ENCODE measurements at regions not wholly inside any gene's neighbourhood (a gene's known extent, or its start where the extent isn't known, plus 50 kb on each side); places are given as distances from the start of the nearest gene placed in this dataset.

GRCh38 chr5:105940181-105940580 is 1730.6 kb downstream of the EFNA5 start:
- no peaks in the 10 kb centered on the region for H3K27me3 ChIP-seq (ENCODE audit: control insufficient read depth in 3 of 3, insufficient read depth in 3 of 3, low read length in 3 of 3)
- H3K4me1 ChIP-seq (ENCODE audit: control insufficient read depth in 3 of 3, insufficient read depth in 3 of 3, low read length in 3 of 3) = peaks cover 0 to 3% (median 0%) of the 10 kb centered on the region in 3 donors
- no peaks in the 10 kb centered on the region for H3K36me3 ChIP-seq (ENCODE audit: control insufficient read depth in 3 of 3, insufficient read depth in 3 of 3, low read length in 3 of 3)
- H3K9me3 ChIP-seq (ENCODE audit: control insufficient read depth in 3 of 3, low read length in 3 of 3) = peaks cover 0 to 2% (median 0%) of the 10 kb centered on the region in 3 donors
- H3K4me3 ChIP-seq (ENCODE audit: low read length in 3 of 3) = no peak overlapping the region
- H3K9ac ChIP-seq (ENCODE audit: low read depth in 1 of 3, low read length in 3 of 3) = no peak overlapping the region
- no peak overlapping the region for H3K27ac ChIP-seq (ENCODE audit: low read depth, low read length)

- peaks cover 0 to 2% (median 0%) of the 10 kb centered on the region in 3 donors for H3K9me3 ChIP-seq (ENCODE audit: control insufficient read depth in 3 of 3, low read length in 3 of 3)
- H3K4me1 ChIP-seq (ENCODE audit: control insufficient read depth in 3 of 3, insufficient read depth in 3 of 3, low read length in 3 of 3) = no peaks in the 10 kb centered on the region
- no peak overlapping the region for H3K4me3 ChIP-seq (ENCODE audit: low read length in 3 of 3)
- H3K9ac ChIP-seq (ENCODE audit: low read depth in 1 of 3, low read length in 3 of 3) = no peak overlapping the region
- no peaks in the 10 kb centered on the region for H3K36me3 ChIP-seq (ENCODE audit: control insufficient read depth in 3 of 3, insufficient read depth in 3 of 3, low read length in 3 of 3)
- H3K27me3 ChIP-seq (ENCODE audit: control insufficient read depth in 3 of 3, insufficient read depth in 3 of 3, low read length in 3 of 3) = no peaks in the 10 kb centered on the region
- no peak overlapping the region for H3K27ac ChIP-seq (ENCODE audit: low read depth, low read length)
These were observed 1736.6 kb downstream of the EFNA5 start for GRCh38 chr5:105934171-105934570.

GRCh38 chr5:105931881-105932421 is 1738.8 kb downstream of the EFNA5 start:
- Histone ChIP-seq H3K9me3 (ENCODE audit: control insufficient read depth in 3 of 3, low read length in 3 of 3) (no peaks in the 10 kb centered on the region), H3K27me3 (ENCODE audit: control insufficient read depth in 3 of 3, insufficient read depth in 3 of 3, low read length in 3 of 3) (no peaks in the 10 kb centered on the region), H3K4me3 (ENCODE audit: low read length in 3 of 3) (no peak overlapping the region), H3K27ac (ENCODE audit: low read depth, low read length) (no peak overlapping the region), H3K4me1 (ENCODE audit: control insufficient read depth in 3 of 3, insufficient read depth in 3 of 3, low read length in 3 of 3) (no peaks in the 10 kb centered on the region), H3K36me3 (ENCODE audit: control insufficient read depth in 3 of 3, insufficient read depth in 3 of 3, low read length in 3 of 3) (no peaks in the 10 kb centered on the region), H3K9ac (ENCODE audit: low read depth in 1 of 3, low read length in 3 of 3) (no peak overlapping the region)

GRCh38 chr5:105929858-105930257 is 1740.9 kb downstream of the EFNA5 start:
- Histone ChIP-seq H3K4me1 (ENCODE audit: control insufficient read depth in 3 of 3, insufficient read depth in 3 of 3, low read length in 3 of 3) (no peaks in the 10 kb centered on the region), H3K4me3 (ENCODE audit: low read length in 3 of 3) (no peak overlapping the region), H3K9ac (ENCODE audit: low read depth in 1 of 3, low read length in 3 of 3) (no peak overlapping the region), H3K27ac (ENCODE audit: low read depth, low read length) (no peak overlapping the region), H3K27me3 (ENCODE audit: control insufficient read depth in 3 of 3, insufficient read depth in 3 of 3, low read length in 3 of 3) (no peaks in the 10 kb centered on the region), H3K36me3 (ENCODE audit: control insufficient read depth in 3 of 3, insufficient read depth in 3 of 3, low read length in 3 of 3) (no peaks in the 10 kb centered on the region), H3K9me3 (ENCODE audit: control insufficient read depth in 3 of 3, low read length in 3 of 3) (no peaks in the 10 kb centered on the region)

GRCh38 chr5:105924366-105924765 is 1746.4 kb downstream of the EFNA5 start:
- H3K27me3 ChIP-seq (ENCODE audit: control insufficient read depth in 3 of 3, insufficient read depth in 3 of 3, low read length in 3 of 3) = no peaks in the 10 kb centered on the region
- H3K27ac ChIP-seq (ENCODE audit: low read depth, low read length) = no peak overlapping the region
- H3K4me1 ChIP-seq (ENCODE audit: control insufficient read depth in 3 of 3, insufficient read depth in 3 of 3, low read length in 3 of 3) = no peaks in the 10 kb centered on the region
- no peaks in the 10 kb centered on the region for H3K36me3 ChIP-seq (ENCODE audit: control insufficient read depth in 3 of 3, insufficient read depth in 3 of 3, low read length in 3 of 3)
- H3K9me3 ChIP-seq (ENCODE audit: control insufficient read depth in 3 of 3, low read length in 3 of 3) = no peaks in the 10 kb centered on the region
- no peak overlapping the region for H3K9ac ChIP-seq (ENCODE audit: low read depth in 1 of 3, low read length in 3 of 3)
- H3K4me3 ChIP-seq (ENCODE audit: low read length in 3 of 3) = no peak overlapping the region

- no peak overlapping the region for H3K4me3 ChIP-seq (ENCODE audit: low read length in 3 of 3)
- no peaks in the 10 kb centered on the region for H3K4me1 ChIP-seq (ENCODE audit: control insufficient read depth in 3 of 3, insufficient read depth in 3 of 3, low read length in 3 of 3)
- no peaks in the 10 kb centered on the region for H3K9me3 ChIP-seq (ENCODE audit: control insufficient read depth in 3 of 3, low read length in 3 of 3)
- H3K9ac ChIP-seq (ENCODE audit: low read depth in 1 of 3, low read length in 3 of 3) = no peak overlapping the region
- no peaks in the 10 kb centered on the region for H3K27me3 ChIP-seq (ENCODE audit: control insufficient read depth in 3 of 3, insufficient read depth in 3 of 3, low read length in 3 of 3)
- H3K27ac ChIP-seq (ENCODE audit: low read depth, low read length) = no peak overlapping the region
- no peaks in the 10 kb centered on the region for H3K36me3 ChIP-seq (ENCODE audit: control insufficient read depth in 3 of 3, insufficient read depth in 3 of 3, low read length in 3 of 3)
These were observed 1748.2 kb downstream of the EFNA5 start for GRCh38 chr5:105922574-105922973.

GRCh38 chr5:105922080-105922479 is 1748.7 kb downstream of the EFNA5 start:
- no peaks in the 10 kb centered on the region for H3K27me3 ChIP-seq (ENCODE audit: control insufficient read depth in 3 of 3, insufficient read depth in 3 of 3, low read length in 3 of 3)
- H3K27ac ChIP-seq (ENCODE audit: low read depth, low read length) = no peak overlapping the region
- no peak overlapping the region for H3K4me3 ChIP-seq (ENCODE audit: low read length in 3 of 3)

GRCh38 chr5:105917189-105917588 is 1753.5 kb downstream of the EFNA5 start:
- H3K4me3 ChIP-seq (ENCODE audit: low read length in 3 of 3) = no peak overlapping the region
- H3K4me1 ChIP-seq (ENCODE audit: control insufficient read depth in 3 of 3, insufficient read depth in 3 of 3, low read length in 3 of 3) = no peaks in the 10 kb centered on the region
- no peak overlapping the region for H3K27ac ChIP-seq (ENCODE audit: low read depth, low read length)
- no peaks in the 10 kb centered on the region for H3K27me3 ChIP-seq (ENCODE audit: control insufficient read depth in 3 of 3, insufficient read depth in 3 of 3, low read length in 3 of 3)
- no peak overlapping the region for H3K9ac ChIP-seq (ENCODE audit: low read depth in 1 of 3, low read length in 3 of 3)
- no peaks in the 10 kb centered on the region for H3K9me3 ChIP-seq (ENCODE audit: control insufficient read depth in 3 of 3, low read length in 3 of 3)
- H3K36me3 ChIP-seq (ENCODE audit: control insufficient read depth in 3 of 3, insufficient read depth in 3 of 3, low read length in 3 of 3) = no peaks in the 10 kb centered on the region

More at GRCh38 chr5:105922080-105922479, 1748.7 kb downstream of the EFNA5 start:
- Histone ChIP-seq H3K9me3 (ENCODE audit: control insufficient read depth in 3 of 3, low read length in 3 of 3) (no peaks in the 10 kb centered on the region), H3K9ac (ENCODE audit: low read depth in 1 of 3, low read length in 3 of 3) (no peak overlapping the region), H3K4me1 (ENCODE audit: control insufficient read depth in 3 of 3, insufficient read depth in 3 of 3, low read length in 3 of 3) (no peaks in the 10 kb centered on the region), H3K36me3 (ENCODE audit: control insufficient read depth in 3 of 3, insufficient read depth in 3 of 3, low read length in 3 of 3) (no peaks in the 10 kb centered on the region)

- Histone ChIP-seq H3K27ac (ENCODE audit: low read depth, low read length) (no peak overlapping the region), H3K9ac (ENCODE audit: low read depth in 1 of 3, low read length in 3 of 3) (no peak overlapping the region), H3K9me3 (ENCODE audit: control insufficient read depth in 3 of 3, low read length in 3 of 3) (no peaks in the 10 kb centered on the region), H3K27me3 (ENCODE audit: control insufficient read depth in 3 of 3, insufficient read depth in 3 of 3, low read length in 3 of 3) (no peaks in the 10 kb centered on the region), H3K4me1 (ENCODE audit: control insufficient read depth in 3 of 3, insufficient read depth in 3 of 3, low read length in 3 of 3) (no peaks in the 10 kb centered on the region), H3K4me3 (ENCODE audit: low read length in 3 of 3) (no peak overlapping the region), H3K36me3 (ENCODE audit: control insufficient read depth in 3 of 3, insufficient read depth in 3 of 3, low read length in 3 of 3) (no peaks in the 10 kb centered on the region)
These were observed 1763.7 kb downstream of the EFNA5 start for GRCh38 chr5:105907016-105907415.

GRCh38 chr5:105905392-105905791 is 1765.3 kb downstream of the EFNA5 start:
- Histone ChIP-seq H3K9me3 (ENCODE audit: control insufficient read depth in 3 of 3, low read length in 3 of 3) (no peaks in the 10 kb centered on the region), H3K4me3 (ENCODE audit: low read length in 3 of 3) (no peak overlapping the region), H3K9ac (ENCODE audit: low read depth in 1 of 3, low read length in 3 of 3) (no peak overlapping the region), H3K27me3 (ENCODE audit: control insufficient read depth in 3 of 3, insufficient read depth in 3 of 3, low read length in 3 of 3) (no peaks in the 10 kb centered on the region), H3K27ac (ENCODE audit: low read depth, low read length) (no peak overlapping the region), H3K36me3 (ENCODE audit: control insufficient read depth in 3 of 3, insufficient read depth in 3 of 3, low read length in 3 of 3) (no peaks in the 10 kb centered on the region), H3K4me1 (ENCODE audit: control insufficient read depth in 3 of 3, insufficient read depth in 3 of 3, low read length in 3 of 3) (no peaks in the 10 kb centered on the region)

- Histone ChIP-seq H3K4me3 (ENCODE audit: low read length in 3 of 3) (no peak overlapping the region), H3K27me3 (ENCODE audit: control insufficient read depth in 3 of 3, insufficient read depth in 3 of 3, low read length in 3 of 3) (no peaks in the 10 kb centered on the region), H3K9ac (ENCODE audit: low read depth in 1 of 3, low read length in 3 of 3) (no peak overlapping the region), H3K36me3 (ENCODE audit: control insufficient read depth in 3 of 3, insufficient read depth in 3 of 3, low read length in 3 of 3) (no peaks in the 10 kb centered on the region), H3K4me1 (ENCODE audit: control insufficient read depth in 3 of 3, insufficient read depth in 3 of 3, low read length in 3 of 3) (no peaks in the 10 kb centered on the region), H3K9me3 (ENCODE audit: control insufficient read depth in 3 of 3, low read length in 3 of 3) (no peaks in the 10 kb centered on the region), H3K27ac (ENCODE audit: low read depth, low read length) (no peak overlapping the region)
These were observed 1767.7 kb downstream of the EFNA5 start for GRCh38 chr5:105903069-105903468.
